PC-3 (cell line): ENCODE measurements at regions not wholly inside any gene's neighbourhood (a gene's known extent, or its start where the extent isn't known, plus 50 kb on each side); places are given as distances from the start of the nearest gene placed in this dataset.

Experiments
- EZH2 ChIP-seq: fragments of 300-600 bp; sonication (generic); IDR thresholded peaks from one replicate; pipeline ENCODE4 v1.6.1; 2017; ENCODE audit warnings: antibody characterized with exemption, mild to moderate bottlenecking, low read length; ENCODE audit not compliant: unreplicated experiment
- TF ChIP-seq, protein P1 (sequence below): fragments of 300-600 bp; sonication (generic); conservative IDR thresholded peaks from 2 replicates; pipeline ENCODE4 v1.5.1; 2017; ENCODE audit warnings: antibody characterized with exemption, low read depth, mild to moderate bottlenecking, low read length

DNA sequence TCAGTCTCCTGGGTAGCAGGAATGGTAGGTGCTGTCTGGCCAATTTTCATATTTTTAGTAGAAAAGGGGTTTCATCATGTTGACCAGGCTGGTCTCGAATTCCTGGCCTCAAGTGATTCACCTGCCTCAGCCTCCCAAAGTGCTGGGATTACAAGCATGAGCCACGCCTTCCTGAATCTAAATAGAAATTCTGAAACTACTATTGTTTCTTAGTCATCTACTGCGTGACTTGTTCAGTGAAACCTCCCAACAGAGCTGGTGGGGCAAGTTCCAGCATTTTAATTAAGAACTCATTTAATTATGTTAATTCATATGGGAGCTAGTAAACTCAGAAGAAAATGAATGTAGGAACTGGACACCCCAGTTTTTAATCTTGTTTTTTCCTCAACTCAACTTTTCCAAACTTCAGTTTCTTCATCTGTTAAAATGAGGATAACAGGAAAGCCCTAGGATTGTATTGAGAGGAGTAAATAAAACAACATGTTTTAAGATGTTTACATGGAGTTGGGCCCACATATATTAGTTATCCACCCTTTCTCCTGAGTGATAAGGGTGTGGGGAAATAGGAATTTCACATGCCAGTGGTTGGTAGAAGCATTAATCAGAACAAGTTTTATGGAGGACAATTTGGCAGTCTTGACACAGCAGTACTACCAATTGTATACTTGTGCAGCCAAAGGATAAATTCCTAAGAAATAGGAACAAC is 335.8 kb upstream of the E2F7 start:
- no peak for TF ChIP-seq EZH2
- TF ChIP-seq, protein P1, sequence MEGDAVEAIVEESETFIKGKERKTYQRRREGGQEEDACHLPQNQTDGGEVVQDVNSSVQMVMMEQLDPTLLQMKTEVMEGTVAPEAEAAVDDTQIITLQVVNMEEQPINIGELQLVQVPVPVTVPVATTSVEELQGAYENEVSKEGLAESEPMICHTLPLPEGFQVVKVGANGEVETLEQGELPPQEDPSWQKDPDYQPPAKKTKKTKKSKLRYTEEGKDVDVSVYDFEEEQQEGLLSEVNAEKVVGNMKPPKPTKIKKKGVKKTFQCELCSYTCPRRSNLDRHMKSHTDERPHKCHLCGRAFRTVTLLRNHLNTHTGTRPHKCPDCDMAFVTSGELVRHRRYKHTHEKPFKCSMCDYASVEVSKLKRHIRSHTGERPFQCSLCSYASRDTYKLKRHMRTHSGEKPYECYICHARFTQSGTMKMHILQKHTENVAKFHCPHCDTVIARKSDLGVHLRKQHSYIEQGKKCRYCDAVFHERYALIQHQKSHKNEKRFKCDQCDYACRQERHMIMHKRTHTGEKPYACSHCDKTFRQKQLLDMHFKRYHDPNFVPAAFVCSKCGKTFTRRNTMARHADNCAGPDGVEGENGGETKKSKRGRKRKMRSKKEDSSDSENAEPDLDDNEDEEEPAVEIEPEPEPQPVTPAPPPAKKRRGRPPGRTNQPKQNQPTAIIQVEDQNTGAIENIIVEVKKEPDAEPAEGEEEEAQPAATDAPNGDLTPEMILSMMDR: no peak
